Spleen (tissue), 11 donors: ENCODE measurements at regions not wholly inside any gene's neighbourhood (a gene's known extent, or its start where the extent isn't known, plus 50 kb on each side); places are given as distances from the start of the nearest gene placed in this dataset.

Experiments used
- DNase-seq: peaks from one replicate; pipeline ENCODE4 v3.0.0-alpha.2; 2020
- H3K27ac ChIP-seq, 8 donors: fragments of 200-600 bp; sonication (generic) in 7 of 8; 1 replicate in 4 of 8; 2 replicates in 4 of 8; pipeline versions ENCODE4 v1.5.0 to v1.8.0; 2016 to 2021; ENCODE audit warnings: inconsistent platforms in 4 of 8, mild to moderate bottlenecking in 4 of 8, moderate library complexity in 1 of 8
- H3K27me3 ChIP-seq, 7 donors: fragments of 200-600 bp; sonication (generic) in 6 of 7; replicated peaks in 1 of 7; 1 replicate in 4 of 7; 2 replicates in 3 of 7; pipeline versions ENCODE4 v1.5.0 to v1.8.0; 2016 to 2021; ENCODE audit warnings: inconsistent platforms in 3 of 7, mild to moderate bottlenecking in 1 of 7
- H3K36me3 ChIP-seq, 6 donors: fragments of 200-600 bp; sonication (generic) in 5 of 6; 1 replicate in 4 of 6; 2 replicates in 2 of 6; pipeline versions ENCODE4 v1.5.0 to v1.8.0; 2016 to 2021; ENCODE audit warnings: inconsistent platforms in 2 of 6
- H3K4me1 ChIP-seq, 6 donors: fragments of 200-600 bp; sonication (generic) in 5 of 6; 1 replicate in 3 of 6; 2 replicates in 3 of 6; pipeline versions ENCODE4 v1.5.0 to v1.8.0; 2016 to 2021; ENCODE audit warnings: inconsistent platforms in 3 of 6
- H3K4me3 ChIP-seq, 8 donors: fragments of 200-600 bp; sonication (generic) in 7 of 8; 1 replicate in 4 of 8; 2 replicates in 4 of 8; pipeline versions ENCODE4 v1.5.0 to v1.8.0; 2016 to 2021; ENCODE audit warnings: inconsistent platforms in 4 of 8, mild to moderate bottlenecking in 4 of 8, moderate library complexity in 2 of 8
- H3K9me3 ChIP-seq, 8 donors: fragments of 200-600 bp; sonication (generic) in 7 of 8; 1 replicate in 4 of 8; 2 replicates in 4 of 8; pipeline versions ENCODE4 v1.5.0 to v1.8.0; 2016 to 2021; ENCODE audit warnings: inconsistent platforms in 4 of 8
- POLR2A ChIP-seq, 3 donors: fragments of 450-650 bp; IDR thresholded peaks; one replicate each; pipeline ENCODE4 v1.5.1; 2017; ENCODE audit warnings: antibody characterized with exemption in 3 of 3, mild to moderate bottlenecking in 1 of 3
- POLR2AphosphoS5 ChIP-seq, 3 donors: sonication (generic); formaldehyde crosslinking; IDR thresholded peaks; one replicate each; pipeline ENCODE4 v1.5.1; 2017; ENCODE audit warnings: antibody characterized with exemption in 3 of 3
- WGBS, 5 donors: extraction: QIAGEN DNeasy Blood & Tissue Kit in 3 of 5; methylation state at CpG; one replicate each; pipeline versions ENCODE4 v1.1.5 to v1.1.7; 2013 to 2018; 5-methylcytosine and 5-hydroxymethylcytosine counted together
- intact Hi-C: fragments of 100-400 bp; cut with DNase I; formaldehyde crosslinking; loops from one replicate; pipeline ENCODE4 v1.15.0; 2023; ENCODE audit warnings: low total_unique reads
- TF ChIP-seq, protein P1 (sequence below), 11 experiments: fragments of 200-600 bp in 7 of 11; fragments of 450-650 bp in 4 of 11; sonication (generic) in 4 of 11; IDR thresholded peaks in 8 of 11; conservative IDR thresholded peaks in 3 of 11; 1 replicate in 7 of 11; 2 replicates in 4 of 11; pipeline versions ENCODE4 v1.4.0 to v1.8.0; 2016 to 2021; ENCODE audit warnings: antibody characterized with exemption in 11 of 11, inconsistent platforms in 4 of 11, mild to moderate bottlenecking in 1 of 11
- donor health status: healthy with polysubstance abuse.
- donor health status: DM: no; HTN: no; CAD: no; lungs with moderate emphysema.
- donor health status: DM: no; HTN: no; CAD: no.
- donor health status: Bipolar disorder and iron deficiency.
- donor health status: healthy.
- donor health status: DM: no; HTN: no; CAD: no.
- donor health status: DM: yes; HTN: yes; CAD: no.

DNA sequence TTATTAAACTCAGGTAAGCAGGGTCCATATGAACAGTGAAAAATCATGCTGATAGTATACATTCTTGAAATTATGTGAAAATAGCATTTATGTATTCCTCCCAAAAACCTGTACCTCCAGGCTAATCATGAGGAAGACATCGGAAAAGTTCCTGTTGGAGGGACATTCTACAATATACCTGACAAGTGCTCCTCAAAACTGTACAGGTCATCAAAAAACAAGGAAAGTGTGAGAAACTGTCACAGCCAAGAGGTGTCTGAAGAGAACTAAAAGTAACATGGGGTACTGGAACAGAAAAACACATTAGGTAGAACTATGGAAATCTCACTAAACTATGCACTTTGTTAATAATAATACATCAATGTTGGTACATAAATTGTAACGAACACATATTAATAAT is 326.7 kb downstream of the CRPPA start:
- TF ChIP-seq, protein P1, sequence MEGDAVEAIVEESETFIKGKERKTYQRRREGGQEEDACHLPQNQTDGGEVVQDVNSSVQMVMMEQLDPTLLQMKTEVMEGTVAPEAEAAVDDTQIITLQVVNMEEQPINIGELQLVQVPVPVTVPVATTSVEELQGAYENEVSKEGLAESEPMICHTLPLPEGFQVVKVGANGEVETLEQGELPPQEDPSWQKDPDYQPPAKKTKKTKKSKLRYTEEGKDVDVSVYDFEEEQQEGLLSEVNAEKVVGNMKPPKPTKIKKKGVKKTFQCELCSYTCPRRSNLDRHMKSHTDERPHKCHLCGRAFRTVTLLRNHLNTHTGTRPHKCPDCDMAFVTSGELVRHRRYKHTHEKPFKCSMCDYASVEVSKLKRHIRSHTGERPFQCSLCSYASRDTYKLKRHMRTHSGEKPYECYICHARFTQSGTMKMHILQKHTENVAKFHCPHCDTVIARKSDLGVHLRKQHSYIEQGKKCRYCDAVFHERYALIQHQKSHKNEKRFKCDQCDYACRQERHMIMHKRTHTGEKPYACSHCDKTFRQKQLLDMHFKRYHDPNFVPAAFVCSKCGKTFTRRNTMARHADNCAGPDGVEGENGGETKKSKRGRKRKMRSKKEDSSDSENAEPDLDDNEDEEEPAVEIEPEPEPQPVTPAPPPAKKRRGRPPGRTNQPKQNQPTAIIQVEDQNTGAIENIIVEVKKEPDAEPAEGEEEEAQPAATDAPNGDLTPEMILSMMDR (IDR thresholded peaks at IDR 0.05 in 8 of 11, conservative IDR thresholded peaks at IDR 0.05 in 3 of 11) = no peak
- no peak for TF ChIP-seq POLR2AphosphoS5 (IDR thresholded peaks at IDR 0.05)
- no peak for TF ChIP-seq POLR2A (IDR thresholded peaks at IDR 0.05)
- no peaks in the 10 kb centered on the region for H3K27me3 ChIP-seq
- no peaks in the 10 kb centered on the region for H3K9me3 ChIP-seq
- no peaks in the 10 kb centered on the region for H3K36me3 ChIP-seq
- intact Hi-C loops = no loop called here
- no peak for DNase-seq
- H3K4me3 ChIP-seq = no peak overlapping the region
- WGBS, 5 donors = 71 to 93% (median 91%) methylated on average over 2 of the region's 2 CpGs
- H3K27ac ChIP-seq = no peak overlapping the region
- H3K4me1 ChIP-seq = no peaks in the 10 kb centered on the region

DNA sequence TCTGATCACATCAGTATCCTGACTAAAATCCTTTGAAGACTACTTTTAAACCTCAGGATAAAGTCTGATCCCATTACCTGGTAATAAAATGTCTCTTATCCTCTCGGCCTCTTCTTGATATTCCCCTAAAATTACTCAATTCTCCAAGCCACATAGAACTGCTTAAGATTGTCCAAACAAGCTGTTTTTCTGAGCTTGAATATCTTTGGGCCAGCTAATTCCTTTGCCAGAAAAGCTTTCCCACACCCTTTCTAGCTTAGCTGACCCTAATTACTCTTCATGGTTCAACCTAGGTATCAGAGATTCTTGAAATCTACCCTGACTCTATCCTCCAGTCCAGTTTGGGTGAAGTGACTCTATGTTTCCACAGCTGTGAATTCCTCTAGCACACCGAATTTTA is 328.6 kb downstream of the CRPPA start:
- Histone ChIP-seq H3K36me3 (no peaks in the 10 kb centered on the region), H3K27me3 (no peaks in the 10 kb centered on the region), H3K27ac (no peak overlapping the region), H3K4me1 (no peaks in the 10 kb centered on the region), H3K4me3 (no peak overlapping the region), H3K9me3 (no peaks in the 10 kb centered on the region)
- DNase-seq = no peak
- TF ChIP-seq POLR2A (IDR thresholded peaks at IDR 0.05) = no peak
- TF ChIP-seq, protein P1 (IDR thresholded peaks at IDR 0.05 in 8 of 11, conservative IDR thresholded peaks at IDR 0.05 in 3 of 11) = no peak
- no peak for TF ChIP-seq POLR2AphosphoS5 (IDR thresholded peaks at IDR 0.05)
- intact Hi-C loops = no loop called here
- 74 to 88% (median 79%) methylated on average over 2 of the region's 2 CpGs for WGBS, 5 donors

DNA sequence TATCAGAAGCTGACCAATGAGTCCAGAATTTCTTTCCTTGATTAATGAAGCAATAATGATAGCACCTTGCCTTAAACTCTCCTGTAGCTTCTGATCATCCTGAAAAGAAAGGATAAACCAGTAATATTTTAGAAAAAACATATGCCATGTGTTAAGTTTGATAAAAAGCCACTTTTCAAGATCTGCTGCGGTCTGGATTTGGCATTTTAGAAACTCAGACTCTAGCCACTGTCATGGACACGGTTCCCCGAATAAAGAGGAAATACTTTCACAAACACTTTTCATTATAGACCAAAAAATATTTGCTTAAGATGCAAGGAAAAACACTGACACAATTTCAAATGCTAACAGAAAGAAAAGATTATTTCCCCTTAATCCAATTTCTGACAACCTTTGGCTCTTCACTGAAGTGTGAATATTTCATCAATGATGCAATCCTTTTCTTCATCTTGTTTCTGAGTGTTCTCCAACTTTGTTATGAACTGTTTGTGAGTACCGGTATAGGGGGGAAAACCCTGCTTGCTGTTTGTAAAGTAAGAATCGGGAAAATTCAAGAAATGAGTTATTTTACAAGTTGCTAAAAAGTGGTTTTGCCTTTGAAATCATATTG is 329.5 kb downstream of the CRPPA start:
- DNase-seq = no peak
- no peaks in the 10 kb centered on the region for H3K9me3 ChIP-seq
- intact Hi-C loops = no loop called here
- H3K4me3 ChIP-seq = no peak overlapping the region
- 57 to 73% (median 64%) methylated on average over 5 of the region's 5 CpGs for WGBS, 5 donors
- no peak for TF ChIP-seq POLR2A (IDR thresholded peaks at IDR 0.05)
- TF ChIP-seq, protein P1 (IDR thresholded peaks at IDR 0.05 in 8 of 11, conservative IDR thresholded peaks at IDR 0.05 in 3 of 11) = no peak
- TF ChIP-seq POLR2AphosphoS5 (IDR thresholded peaks at IDR 0.05) = no peak
- H3K27ac ChIP-seq = no peak overlapping the region
- H3K36me3 ChIP-seq = no peaks in the 10 kb centered on the region
- H3K4me1 ChIP-seq = no peaks in the 10 kb centered on the region
- no peaks in the 10 kb centered on the region for H3K27me3 ChIP-seq

DNA sequence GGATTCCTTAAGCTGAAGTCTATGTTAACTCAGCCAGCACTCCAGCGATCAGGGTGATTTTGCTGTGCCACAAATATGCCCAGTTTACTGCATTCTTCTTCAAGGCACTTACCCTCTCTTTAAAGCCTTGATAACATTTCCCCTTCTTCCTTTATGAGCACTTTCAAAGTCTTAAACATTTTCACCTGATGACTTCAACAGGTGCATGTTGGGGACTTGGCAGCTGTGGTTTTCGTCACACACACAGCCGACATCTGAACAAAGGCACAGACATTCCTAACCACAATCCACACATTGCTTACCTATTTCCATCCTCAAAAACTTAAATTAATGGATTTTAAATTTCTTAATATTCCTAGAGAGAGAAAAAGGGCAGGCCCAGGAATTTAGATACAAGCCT is 331.5 kb downstream of the CRPPA start:
- intact Hi-C loops = no loop called here
- Histone ChIP-seq H3K4me1 (no peaks in the 10 kb centered on the region), H3K9me3 (no peaks in the 10 kb centered on the region), H3K27me3 (no peaks in the 10 kb centered on the region), H3K4me3 (no peak overlapping the region), H3K27ac (no peak overlapping the region), H3K36me3 (no peaks in the 10 kb centered on the region)
- no peak for DNase-seq
- TF ChIP-seq POLR2A (IDR thresholded peaks at IDR 0.05) (no peak), POLR2AphosphoS5 (IDR thresholded peaks at IDR 0.05) (no peak)
- TF ChIP-seq, protein P1 (IDR thresholded peaks at IDR 0.05 in 8 of 11, conservative IDR thresholded peaks at IDR 0.05 in 3 of 11) = no peak
- 89 to 95% (median 91%) methylated on average over 3 of the region's 3 CpGs for WGBS, 5 donors
